NCI-H82 (cell line): ENCODE measurements at regions not wholly inside any gene's neighbourhood (a gene's known extent, or its start where the extent isn't known, plus 50 kb on each side); places are given as distances from the start of the nearest gene placed in this dataset.

Source experiments
- DNase-seq: peaks from one replicate; lab custom pipeline; 2025; lab: John Stamatoyannopoulos, UW

GRCh38 chr21:25375675-25376074, 231.6 kb downstream of the MRPL39 start:
- no peak for DNase-seq

- DNase-seq, result no peak
Measured at GRCh38 chr21:25373126-25374082, 233.9 kb downstream of the MRPL39 start.

- DNase-seq, result no peak
Measured at GRCh38 chr21:25371841-25372425, 235.3 kb downstream of the MRPL39 start.

GRCh38 chr21:25370311-25370744, 237.0 kb downstream of the MRPL39 start:
- no peak for DNase-seq

- DNase-seq, result no peak
Measured at GRCh38 chr21:25369524-25370300, 237.6 kb downstream of the MRPL39 start.

GRCh38 chr21:25368531-25368930, 238.8 kb downstream of the MRPL39 start:
- no peak for DNase-seq

- no peak for DNase-seq
Measured at GRCh38 chr21:25366116-25366515, 241.2 kb downstream of the MRPL39 start.

GRCh38 chr21:25362375-25363267, 244.7 kb downstream of the MRPL39 start:
- no peak for DNase-seq

- no peak for DNase-seq
Measured at GRCh38 chr21:25361765-25362164, 245.5 kb downstream of the MRPL39 start.

GRCh38 chr21:25361097-25361496, 246.2 kb downstream of the MRPL39 start:
- DNase-seq, result no peak

GRCh38 chr21:25360593-25360992, 246.7 kb downstream of the MRPL39 start:
- DNase-seq, result peak; percentile 3

GRCh38 chr21:25359724-25360123, 247.6 kb downstream of the MRPL39 start:
- no peak for DNase-seq

- peak; percentile 42 for DNase-seq
Measured at GRCh38 chr21:25350056-25350455, 257.2 kb downstream of the MRPL39 start.

GRCh38 chr21:25343774-25344545, 263.3 kb downstream of the MRPL39 start:
- no peak for DNase-seq

GRCh38 chr21:25342816-25343215, 264.5 kb downstream of the MRPL39 start:
- no peak for DNase-seq

GRCh38 chr21:25341981-25342380, 265.3 kb downstream of the MRPL39 start:
- DNase-seq, result no peak

GRCh38 chr21:25338415-25338814, 268.9 kb downstream of the MRPL39 start:
- DNase-seq, result no peak

- DNase-seq, result no peak
Measured at GRCh38 chr21:25334046-25334730, 273.1 kb downstream of the MRPL39 start.

- no peak for DNase-seq
Measured at GRCh38 chr21:25331286-25331685, 276.0 kb downstream of the MRPL39 start.

- peak; percentile 35 for DNase-seq
Measured at GRCh38 chr21:25330266-25330665, 277.0 kb downstream of the MRPL39 start.
